Neural progenitor cell (in vitro differentiated cells): ENCODE measurements at regions not wholly inside any gene's neighbourhood (a gene's known extent, or its start where the extent isn't known, plus 50 kb on each side); places are given as distances from the start of the nearest gene placed in this dataset.

Experiments used
- EZH2 ChIP-seq: fragments of 200-600 bp; sonication (generic); IDR thresholded peaks from 2 replicates; pipeline ENCODE4 v1.6.1; 2017; ENCODE audit warnings: antibody characterized with exemption, mild to moderate bottlenecking, moderate library complexity
- TF ChIP-seq, protein P1 (sequence below): fragments of 200-600 bp; sonication (generic); IDR thresholded peaks from 2 replicates; pipeline ENCODE4 v1.5.1; 2017; ENCODE audit warnings: antibody characterized with exemption, mild to moderate bottlenecking

DNA sequence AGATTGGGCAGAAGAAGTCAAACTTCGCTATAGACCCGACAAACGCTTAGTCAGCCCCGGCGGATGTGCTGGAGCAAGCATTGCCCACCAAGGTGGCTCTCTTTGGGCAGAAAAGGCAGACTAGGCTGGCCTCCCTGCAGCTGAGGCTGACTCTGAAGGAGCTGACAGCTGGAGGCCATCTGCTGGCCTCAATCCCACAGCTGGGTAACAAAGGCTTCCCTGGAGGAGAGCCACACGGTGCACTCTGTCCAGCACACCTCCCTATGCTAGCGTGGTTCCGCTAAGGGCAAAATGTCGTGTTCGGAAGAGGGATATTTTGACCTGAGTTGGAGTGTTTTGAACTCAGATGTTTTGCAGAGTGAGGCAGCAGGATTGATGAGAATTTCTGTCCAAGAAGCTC is 103.5 kb upstream of the PTCH1 start:
- TF ChIP-seq, protein P1, sequence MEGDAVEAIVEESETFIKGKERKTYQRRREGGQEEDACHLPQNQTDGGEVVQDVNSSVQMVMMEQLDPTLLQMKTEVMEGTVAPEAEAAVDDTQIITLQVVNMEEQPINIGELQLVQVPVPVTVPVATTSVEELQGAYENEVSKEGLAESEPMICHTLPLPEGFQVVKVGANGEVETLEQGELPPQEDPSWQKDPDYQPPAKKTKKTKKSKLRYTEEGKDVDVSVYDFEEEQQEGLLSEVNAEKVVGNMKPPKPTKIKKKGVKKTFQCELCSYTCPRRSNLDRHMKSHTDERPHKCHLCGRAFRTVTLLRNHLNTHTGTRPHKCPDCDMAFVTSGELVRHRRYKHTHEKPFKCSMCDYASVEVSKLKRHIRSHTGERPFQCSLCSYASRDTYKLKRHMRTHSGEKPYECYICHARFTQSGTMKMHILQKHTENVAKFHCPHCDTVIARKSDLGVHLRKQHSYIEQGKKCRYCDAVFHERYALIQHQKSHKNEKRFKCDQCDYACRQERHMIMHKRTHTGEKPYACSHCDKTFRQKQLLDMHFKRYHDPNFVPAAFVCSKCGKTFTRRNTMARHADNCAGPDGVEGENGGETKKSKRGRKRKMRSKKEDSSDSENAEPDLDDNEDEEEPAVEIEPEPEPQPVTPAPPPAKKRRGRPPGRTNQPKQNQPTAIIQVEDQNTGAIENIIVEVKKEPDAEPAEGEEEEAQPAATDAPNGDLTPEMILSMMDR, result no peak
- no peak for TF ChIP-seq EZH2
